Neural cell (in vitro differentiated cells): ENCODE measurements at regions not wholly inside any gene's neighbourhood (a gene's known extent, or its start where the extent isn't known, plus 50 kb on each side); places are given as distances from the start of the nearest gene placed in this dataset.

Source experiments
- EP300 ChIP-seq: fragments of 450-650 bp; conservative IDR thresholded peaks from 2 replicates; pipeline ENCODE4 v1.6.1; 2014; ENCODE audit warnings: antibody characterized with exemption, mild to moderate bottlenecking, moderate library complexity; ENCODE audit not compliant: poor library complexity, severe bottlenecking
- EZH2 ChIP-seq: fragments of 200-600, 300-800 bp; shearing (Covaris generic), sonication (generic); IDR thresholded peaks from 2 replicates; pipeline ENCODE4 v1.6.1; 2014; ENCODE audit warnings: antibody characterized with exemption, low read length, borderline replicate concordance, mild to moderate bottlenecking; ENCODE audit not compliant: insufficient read depth, poor library complexity, severe bottlenecking
- POLR2AphosphoS5 ChIP-seq: IDR thresholded peaks from 2 replicates; pipeline ENCODE4 v1.6.1; 2012
- RAD21 ChIP-seq: fragments of 450-650 bp; conservative IDR thresholded peaks from 2 replicates; pipeline ENCODE4 v1.6.1; 2014; ENCODE audit warnings: antibody characterized with exemption, mild to moderate bottlenecking, moderate library complexity
- TAF1 ChIP-seq: IDR thresholded peaks from 2 replicates; pipeline ENCODE4 v1.6.1; 2012; ENCODE audit warnings: low read depth
- TF ChIP-seq, protein P1 (sequence below): fragments of 450-650 bp; IDR thresholded peaks from 2 replicates; pipeline ENCODE4 v1.5.1; 2014; ENCODE audit warnings: antibody characterized with exemption, mild to moderate bottlenecking, moderate library complexity; ENCODE audit not compliant: poor library complexity, severe bottlenecking
- TF ChIP-seq, protein P2 (sequence below): IDR thresholded peaks from 2 replicates; pipeline ENCODE4 v1.6.1; 2012; ENCODE audit warnings: borderline replicate concordance

DNA sequence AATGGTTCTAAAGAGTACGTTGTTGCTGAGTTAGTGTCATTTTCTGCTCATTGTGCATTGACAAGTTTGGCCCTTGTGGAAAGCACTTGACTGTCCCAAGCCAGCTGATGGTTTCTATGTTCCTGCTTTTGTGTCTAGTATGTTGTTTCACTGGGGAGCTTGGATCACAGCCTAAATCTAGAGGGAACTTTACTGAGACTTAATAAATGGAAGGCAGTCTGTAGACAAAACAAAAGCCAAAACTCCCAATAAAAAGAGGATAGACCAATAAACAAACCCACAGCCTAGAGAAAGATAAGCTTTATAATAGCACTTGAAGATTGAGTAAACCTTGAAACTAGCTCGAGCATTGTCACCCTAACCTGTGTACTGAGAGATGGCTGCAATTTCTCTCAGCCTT lies 196.8 kb downstream of the ADRA2A start:
- TF ChIP-seq RAD21 (no peak), EZH2 (no peak), POLR2AphosphoS5 (no peak), TAF1 (no peak), EP300 (no peak)
- TF ChIP-seq, protein P1, sequence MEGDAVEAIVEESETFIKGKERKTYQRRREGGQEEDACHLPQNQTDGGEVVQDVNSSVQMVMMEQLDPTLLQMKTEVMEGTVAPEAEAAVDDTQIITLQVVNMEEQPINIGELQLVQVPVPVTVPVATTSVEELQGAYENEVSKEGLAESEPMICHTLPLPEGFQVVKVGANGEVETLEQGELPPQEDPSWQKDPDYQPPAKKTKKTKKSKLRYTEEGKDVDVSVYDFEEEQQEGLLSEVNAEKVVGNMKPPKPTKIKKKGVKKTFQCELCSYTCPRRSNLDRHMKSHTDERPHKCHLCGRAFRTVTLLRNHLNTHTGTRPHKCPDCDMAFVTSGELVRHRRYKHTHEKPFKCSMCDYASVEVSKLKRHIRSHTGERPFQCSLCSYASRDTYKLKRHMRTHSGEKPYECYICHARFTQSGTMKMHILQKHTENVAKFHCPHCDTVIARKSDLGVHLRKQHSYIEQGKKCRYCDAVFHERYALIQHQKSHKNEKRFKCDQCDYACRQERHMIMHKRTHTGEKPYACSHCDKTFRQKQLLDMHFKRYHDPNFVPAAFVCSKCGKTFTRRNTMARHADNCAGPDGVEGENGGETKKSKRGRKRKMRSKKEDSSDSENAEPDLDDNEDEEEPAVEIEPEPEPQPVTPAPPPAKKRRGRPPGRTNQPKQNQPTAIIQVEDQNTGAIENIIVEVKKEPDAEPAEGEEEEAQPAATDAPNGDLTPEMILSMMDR, result no peak
- TF ChIP-seq, protein P2, sequence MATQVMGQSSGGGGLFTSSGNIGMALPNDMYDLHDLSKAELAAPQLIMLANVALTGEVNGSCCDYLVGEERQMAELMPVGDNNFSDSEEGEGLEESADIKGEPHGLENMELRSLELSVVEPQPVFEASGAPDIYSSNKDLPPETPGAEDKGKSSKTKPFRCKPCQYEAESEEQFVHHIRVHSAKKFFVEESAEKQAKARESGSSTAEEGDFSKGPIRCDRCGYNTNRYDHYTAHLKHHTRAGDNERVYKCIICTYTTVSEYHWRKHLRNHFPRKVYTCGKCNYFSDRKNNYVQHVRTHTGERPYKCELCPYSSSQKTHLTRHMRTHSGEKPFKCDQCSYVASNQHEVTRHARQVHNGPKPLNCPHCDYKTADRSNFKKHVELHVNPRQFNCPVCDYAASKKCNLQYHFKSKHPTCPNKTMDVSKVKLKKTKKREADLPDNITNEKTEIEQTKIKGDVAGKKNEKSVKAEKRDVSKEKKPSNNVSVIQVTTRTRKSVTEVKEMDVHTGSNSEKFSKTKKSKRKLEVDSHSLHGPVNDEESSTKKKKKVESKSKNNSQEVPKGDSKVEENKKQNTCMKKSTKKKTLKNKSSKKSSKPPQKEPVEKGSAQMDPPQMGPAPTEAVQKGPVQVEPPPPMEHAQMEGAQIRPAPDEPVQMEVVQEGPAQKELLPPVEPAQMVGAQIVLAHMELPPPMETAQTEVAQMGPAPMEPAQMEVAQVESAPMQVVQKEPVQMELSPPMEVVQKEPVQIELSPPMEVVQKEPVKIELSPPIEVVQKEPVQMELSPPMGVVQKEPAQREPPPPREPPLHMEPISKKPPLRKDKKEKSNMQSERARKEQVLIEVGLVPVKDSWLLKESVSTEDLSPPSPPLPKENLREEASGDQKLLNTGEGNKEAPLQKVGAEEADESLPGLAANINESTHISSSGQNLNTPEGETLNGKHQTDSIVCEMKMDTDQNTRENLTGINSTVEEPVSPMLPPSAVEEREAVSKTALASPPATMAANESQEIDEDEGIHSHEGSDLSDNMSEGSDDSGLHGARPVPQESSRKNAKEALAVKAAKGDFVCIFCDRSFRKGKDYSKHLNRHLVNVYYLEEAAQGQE, result no peak
